ENCODE measurements at regions not wholly inside any gene's neighbourhood (a gene's known extent, or its start where the extent isn't known, plus 50 kb on each side); places are given as distances from the start of the nearest gene placed in this dataset.

DNA sequence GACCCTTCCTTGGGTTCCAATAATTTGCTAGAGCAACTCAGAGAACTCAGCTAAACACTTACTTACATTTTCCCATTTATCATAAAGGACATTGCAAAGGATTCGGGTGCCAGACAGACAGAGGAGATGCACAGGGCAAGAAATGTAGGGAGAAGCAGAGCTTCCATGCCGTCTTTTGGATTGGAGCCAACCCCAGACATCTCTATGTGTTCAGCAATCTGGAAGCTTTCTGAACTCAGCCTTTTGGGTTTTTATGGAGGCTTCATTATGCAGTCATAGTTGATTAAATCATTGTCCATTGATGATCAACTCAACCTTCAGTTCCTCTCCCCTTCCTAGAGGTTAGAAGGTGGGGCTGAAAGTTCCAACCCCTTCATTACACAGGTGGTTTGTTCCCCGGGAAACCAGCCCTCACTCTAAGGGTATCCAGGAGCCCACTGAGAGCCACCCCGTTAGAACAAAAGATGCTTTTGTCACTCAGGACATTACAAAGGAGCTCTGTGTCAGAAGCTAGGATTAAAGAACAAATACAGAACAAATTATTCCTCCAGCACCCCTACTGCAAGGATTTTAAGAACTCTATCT lies 211.9 kb upstream of the VSTM2A start:
- no peak overlapping the region for H3K9ac ChIP-seq (ENCODE audit: insufficient read depth, low read depth, low read length)
- intact Hi-C loops (cut with micrococcal nuclease; ENCODE audit: unreplicated experiment): no loop called here
- no peak overlapping the region for H3K4me3 ChIP-seq (replicated peaks in 1 of 3; ENCODE audit: insufficient read depth in 1 of 3, low read depth in 2 of 3, low read length in 3 of 3)
- ChIA-PET CTCF (ENCODE audit: low intra/inter-chr PET ratio, low total read pairs) (no interaction called here), POLR2A (no interaction called here)
- H3K36me3 ChIP-seq (replicated peaks in 1 of 2; ENCODE audit: control insufficient read depth in 1 of 2, insufficient read depth in 2 of 2, low read length in 2 of 2): no peaks in the 10 kb centered on the region
- 4% methylated on average over 4 of the region's 4 CpGs for WGBS (ENCODE audit: low lambda C conversion rate)
- TF ChIP-seq ZNF570 (CRISPR knock-in tag; IDR thresholded peaks at IDR 0.05; ENCODE audit: borderline replicate concordance): no peak
- no peak for TF ChIP-seq POLR2AphosphoS2 (IDR thresholded peaks at IDR 0.05; ENCODE audit: low read depth, low read length)
- no peak for TF ChIP-seq ZNF891 (CRISPR knock-in tag; IDR thresholded peaks at IDR 0.05)
- TF ChIP-seq, protein P1, sequence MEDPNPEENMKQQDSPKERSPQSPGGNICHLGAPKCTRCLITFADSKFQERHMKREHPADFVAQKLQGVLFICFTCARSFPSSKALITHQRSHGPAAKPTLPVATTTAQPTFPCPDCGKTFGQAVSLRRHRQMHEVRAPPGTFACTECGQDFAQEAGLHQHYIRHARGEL (CRISPR knock-in tag; IDR thresholded peaks at IDR 0.05): no peak
- no peak for TF ChIP-seq ZNF672 (CRISPR knock-in tag; IDR thresholded peaks at IDR 0.05)
- TF ChIP-seq NR1H2 (CRISPR knock-in tag; IDR thresholded peaks at IDR 0.05; ENCODE audit: borderline replicate concordance, low read depth): no peak
- TF ChIP-seq ZNF883 (CRISPR knock-in tag; IDR thresholded peaks at IDR 0.05; ENCODE audit: not compliant biosample characterization): no peak
- TF ChIP-seq ZSCAN30 (CRISPR knock-in tag; IDR thresholded peaks at IDR 0.05): no peak
- no peak for TF ChIP-seq ZNF451 (CRISPR knock-in tag; IDR thresholded peaks at IDR 0.05)
- in situ Hi-C loops (cut with HindIII; ENCODE audit: extremely low pct_ligation_motif_present, low pct_unique_long_range_greater_than_20kb): no loop called here
- no TSS peak for BruUV-seq (replicated peaks)
- no peak for FAIRE-seq
- no peaks in the 10 kb centered on the region for H3K4me1 ChIP-seq (ENCODE audit: insufficient read depth, low read length)
- peaks cover 66% of the 10 kb centered on the region for H3K9me3 ChIP-seq (ENCODE audit: low read length)
- no peaks in the 10 kb centered on the region for H4K20me1 ChIP-seq (ENCODE audit: insufficient read depth, low read length)
- H3K79me2 ChIP-seq (ENCODE audit: insufficient read depth, low read length): no peaks in the 10 kb centered on the region
- H3K4me2 ChIP-seq (ENCODE audit: low read depth, low read length): no peak overlapping the region
- no peak overlapping the region for H2AFZ ChIP-seq (ENCODE audit: low read length)
- no peak for ATAC-seq
- H3K27ac ChIP-seq (ENCODE audit: extremely low read length, insufficient read depth, low read length): no peak overlapping the region
- no peaks in the 10 kb centered on the region for H3K27me3 ChIP-seq (ENCODE audit: control insufficient read depth in 1 of 2, insufficient read depth in 2 of 2, low read length in 2 of 2)
- no peak for DNase-seq (ENCODE audit: low spot score)

DNA sequence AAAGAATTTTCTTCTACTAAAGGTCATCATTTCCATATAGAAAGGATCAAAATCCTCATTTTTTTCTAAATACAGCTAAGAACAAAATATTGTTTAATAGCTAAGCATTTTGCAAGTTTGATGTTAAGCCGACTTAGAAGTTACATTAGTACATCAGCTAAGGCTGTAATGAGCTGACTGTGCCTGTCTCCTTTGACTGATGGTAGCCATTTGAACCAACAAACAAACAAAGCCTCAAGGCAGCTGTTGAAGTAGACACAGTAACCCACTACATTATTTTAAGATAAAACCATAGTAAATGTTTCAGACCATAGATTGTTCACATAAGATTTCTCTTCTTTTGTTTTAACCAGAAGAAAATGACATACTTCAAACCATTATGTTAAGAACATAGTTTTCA lies 210.9 kb upstream of the VSTM2A start:
- Histone ChIP-seq H3K9me3 (ENCODE audit: low read length) (peaks cover 72% of the 10 kb centered on the region), H3K36me3 (replicated peaks in 1 of 2; ENCODE audit: control insufficient read depth in 1 of 2, insufficient read depth in 2 of 2, low read length in 2 of 2) (no peaks in the 10 kb centered on the region), H3K27ac (ENCODE audit: extremely low read length, insufficient read depth, low read length) (no peak overlapping the region), H3K27me3 (ENCODE audit: control insufficient read depth in 1 of 2, insufficient read depth in 2 of 2, low read length in 2 of 2) (no peaks in the 10 kb centered on the region), H4K20me1 (ENCODE audit: insufficient read depth, low read length) (no peaks in the 10 kb centered on the region), H3K4me3 (replicated peaks in 1 of 3; ENCODE audit: insufficient read depth in 1 of 3, low read depth in 2 of 3, low read length in 3 of 3) (no peak overlapping the region), H3K4me1 (ENCODE audit: insufficient read depth, low read length) (no peaks in the 10 kb centered on the region), H2AFZ (ENCODE audit: low read length) (no peak overlapping the region), H3K4me2 (ENCODE audit: low read depth, low read length) (no peak overlapping the region), H3K79me2 (ENCODE audit: insufficient read depth, low read length) (no peaks in the 10 kb centered on the region), H3K9ac (ENCODE audit: insufficient read depth, low read depth, low read length) (no peak overlapping the region)
- in situ Hi-C loops (cut with HindIII; ENCODE audit: extremely low pct_ligation_motif_present, low pct_unique_long_range_greater_than_20kb): no loop called here
- WGBS (ENCODE audit: low lambda C conversion rate): 0% methylated on average over 1 of the region's 1 CpG
- ATAC-seq (no peak), DNase-seq (ENCODE audit: low spot score) (no peak), FAIRE-seq (no peak)
- CTCF ChIA-PET (ENCODE audit: low intra/inter-chr PET ratio, low total read pairs): no interaction called here
- POLR2A ChIA-PET: no interaction called here
- no TSS peak for BruUV-seq (replicated peaks)
- TF ChIP-seq PRMT3 (CRISPR knock-in tag; IDR thresholded peaks at IDR 0.05; ENCODE audit: borderline replicate concordance, low read depth) (no peak), ZNF557 (CRISPR knock-in tag; IDR thresholded peaks at IDR 0.05) (no peak), ZNF281 (CRISPR knock-in tag; IDR thresholded peaks at IDR 0.05; ENCODE audit: borderline replicate concordance) (no peak), RXRB (CRISPR knock-in tag; IDR thresholded peaks at IDR 0.05; ENCODE audit: borderline replicate concordance) (no peak), BATF2 (CRISPR knock-in tag; IDR thresholded peaks at IDR 0.05) (no peak)
- intact Hi-C loops (cut with micrococcal nuclease; ENCODE audit: unreplicated experiment): no loop called here
